ENCODE measurements at regions not wholly inside any gene's neighbourhood (a gene's known extent, or its start where the extent isn't known, plus 50 kb on each side); places are given as distances from the start of the nearest gene placed in this dataset.

- TF ChIP-seq PATZ1 (CRISPR knock-in tag; IDR thresholded peaks at IDR 0.05; ENCODE audit: borderline replicate concordance) = no peak
- TF ChIP-seq ZC3H10 (CRISPR knock-in tag; IDR thresholded peaks at IDR 0.05) = no peak
- TF ChIP-seq ZNF8 (CRISPR knock-in tag; IDR thresholded peaks at IDR 0.05) = no peak
- no peak for TF ChIP-seq ARNTL (CRISPR knock-in tag; IDR thresholded peaks at IDR 0.05; ENCODE audit: borderline replicate concordance, low read depth)
These were observed 127.2 kb downstream of the SHOX2 start for GRCh38 chr3:157979022-157979421.
